HEK293 (cell line): ENCODE measurements at regions not wholly inside any gene's neighbourhood (a gene's known extent, or its start where the extent isn't known, plus 50 kb on each side); places are given as distances from the start of the nearest gene placed in this dataset.

ENCODE experiments used
- CTCF ChIA-PET: fragments of 350-600 bp; formaldehyde crosslinking; extraction: SDS; loops from one replicate; lab custom pipeline; 2021; ENCODE audit warnings: antibody characterized with exemption; lab: Yijun Ruan, JAX
- POLR2A ChIA-PET: fragments of 300-600 bp; formaldehyde crosslinking; extraction: SDS; loops from one replicate; lab custom pipeline; 2020; ENCODE audit warnings: antibody characterized with exemption, inconsistent platforms; lab: Yijun Ruan, JAX
- H3K27ac ChIP-seq: fragments of 200-500 bp; sonication (Bioruptor generic); 2 replicates; pipeline ENCODE4 v1.5.1; 2014; ENCODE audit warnings: low read depth, low read length, control low read depth, inconsistent platforms; ENCODE audit errors: extremely low read depth
- H3K36me3 ChIP-seq, 2 experiments: fragments of 200-500 bp in 1 of 2; sonication (Bioruptor generic) in 1 of 2; 1 replicate in 1 of 2; 2 replicates in 1 of 2; pipeline ENCODE4 v1.5.1; 2014 to 2017; ENCODE audit warnings: inconsistent platforms in 2 of 2, low read length in 2 of 2; ENCODE audit not compliant: control insufficient read depth in 2 of 2, insufficient read depth in 1 of 2
- H3K4me1 ChIP-seq: fragments of 200-500 bp; sonication (Bioruptor generic); 2 replicates; pipeline ENCODE4 v1.5.1; 2014; ENCODE audit warnings: mild to moderate bottlenecking, low read length, inconsistent platforms; ENCODE audit not compliant: control insufficient read depth, insufficient read depth
- H3K4me3 ChIP-seq: 2 replicates; pipeline ENCODE4 v1.5.1; 2011; ENCODE audit warnings: low read depth, mild to moderate bottlenecking, control low read depth, low read length, moderate library complexity
- H3K9me3 ChIP-seq: fragments of 200-500 bp; sonication (Bioruptor generic); 2 replicates; pipeline ENCODE4 v1.5.1; 2014; ENCODE audit warnings: low read depth, low read length, inconsistent platforms; ENCODE audit not compliant: control insufficient read depth, insufficient read depth
- PBX3 ChIP-seq: sonication (generic); formaldehyde crosslinking; IDR thresholded peaks from 2 replicates; pipeline ENCODE4 v1.8.1; 2022; ENCODE audit warnings: mild to moderate bottlenecking, moderate library complexity, missing genetic modification reagents
- PRDM6 ChIP-seq: fragments of 450-650 bp; formaldehyde crosslinking; IDR thresholded peaks from 2 replicates; pipeline ENCODE4 v1.5.1; 2017; ENCODE audit warnings: missing biosample characterization, missing genetic modification characterization
- RBAK ChIP-seq: fragments of 450-650 bp; formaldehyde crosslinking; IDR thresholded peaks from 2 replicates; pipeline ENCODE4 v1.5.1; 2016; ENCODE audit warnings: missing biosample characterization, missing genetic modification characterization
- SALL2 ChIP-seq: fragments of 450-650 bp; formaldehyde crosslinking; IDR thresholded peaks from 2 replicates; pipeline ENCODE4 v1.5.0; 2017; ENCODE audit warnings: missing biosample characterization, mild to moderate bottlenecking, missing genetic modification characterization, borderline replicate concordance
- SETDB1 ChIP-seq: IDR thresholded peaks from one replicate; pipeline ENCODE4 v1.6.1; 2017; ENCODE audit warnings: mild to moderate bottlenecking, low read length, moderate library complexity, mixed read lengths; ENCODE audit not compliant: insufficient read length
- ZBTB1 ChIP-seq: fragments of 450-650 bp; formaldehyde crosslinking; IDR thresholded peaks from 2 replicates; pipeline ENCODE4 v1.5.1; 2016; ENCODE audit warnings: missing biosample characterization, missing genetic modification characterization
- ZBTB11 ChIP-seq: fragments of 450-650 bp; formaldehyde crosslinking; conservative IDR thresholded peaks from 2 replicates; pipeline ENCODE4 v1.5.1; 2016; ENCODE audit warnings: low read depth, missing biosample characterization, missing genetic modification characterization
- ZNF157 ChIP-seq: fragments of 450-650 bp; formaldehyde crosslinking; IDR thresholded peaks from 2 replicates; pipeline ENCODE4 v1.5.1; 2016; ENCODE audit warnings: missing biosample characterization, missing genetic modification characterization
- ZNF202 ChIP-seq: fragments of 450-650 bp; formaldehyde crosslinking; IDR thresholded peaks from 2 replicates; pipeline ENCODE4 v1.5.1; 2016; ENCODE audit warnings: missing biosample characterization, missing genetic modification characterization, borderline replicate concordance
- ZNF239 ChIP-seq: fragments of 450-650 bp; formaldehyde crosslinking; IDR thresholded peaks from 2 replicates; pipeline ENCODE4 v1.5.1; 2016; ENCODE audit warnings: missing biosample characterization, missing genetic modification characterization
- ZNF280D ChIP-seq: fragments of 450-650 bp; formaldehyde crosslinking; IDR thresholded peaks from 2 replicates; pipeline ENCODE4 v1.5.1; 2016; ENCODE audit warnings: missing biosample characterization, missing genetic modification characterization
- ZNF335 ChIP-seq: fragments of 450-650 bp; formaldehyde crosslinking; conservative IDR thresholded peaks from 2 replicates; pipeline ENCODE4 v1.5.1; 2016; ENCODE audit warnings: missing biosample characterization, missing genetic modification characterization
- ZNF394 ChIP-seq: fragments of 450-650 bp; formaldehyde crosslinking; IDR thresholded peaks from 2 replicates; pipeline ENCODE4 v1.5.1; 2016; ENCODE audit warnings: missing biosample characterization, missing genetic modification characterization, mild to moderate bottlenecking, moderate library complexity, borderline replicate concordance
- ZNF473 ChIP-seq: fragments of 450-650 bp; formaldehyde crosslinking; IDR thresholded peaks from 2 replicates; pipeline ENCODE4 v1.5.1; 2017; ENCODE audit warnings: missing biosample characterization, missing genetic modification characterization
- ZNF621 ChIP-seq: fragments of 450-650 bp; formaldehyde crosslinking; IDR thresholded peaks from 2 replicates; pipeline ENCODE4 v1.5.1; 2017; ENCODE audit warnings: missing biosample characterization, missing genetic modification characterization
- ZNF677 ChIP-seq: fragments of 450-650 bp; IDR thresholded peaks from 2 replicates; pipeline ENCODE4 v1.5.0; 2018; ENCODE audit warnings: missing biosample characterization, mild to moderate bottlenecking, missing genetic modification characterization, moderate library complexity
- ZNF843 ChIP-seq: fragments of 450-650 bp; formaldehyde crosslinking; IDR thresholded peaks from 2 replicates; pipeline ENCODE4 v1.5.1; 2016; ENCODE audit warnings: missing biosample characterization, missing genetic modification characterization
- ZSCAN16 ChIP-seq: fragments of 450-650 bp; formaldehyde crosslinking; IDR thresholded peaks from 2 replicates; pipeline ENCODE4 v1.5.1; 2016; ENCODE audit warnings: missing biosample characterization, missing genetic modification characterization

GRCh38 chr2:41895334-41895664 is 152.5 kb upstream of the PKDCC start (continued):
- TF ChIP-seq PRDM6, result no peak
- TF ChIP-seq ZNF335 (tag by site-specific recombination), result no peak

GRCh38 chr2:41896186-41896846 is 151.5 kb upstream of the PKDCC start:
- no peaks in the 10 kb centered on the region for H3K9me3 ChIP-seq
- no peak for TF ChIP-seq ZNF202 (tag by site-specific recombination)
- no peak for TF ChIP-seq ZBTB11 (tag by site-specific recombination)
- TF ChIP-seq ZSCAN16, result no peak
- no peak for TF ChIP-seq ZNF239
- TF ChIP-seq ZNF677 (tag by site-specific recombination), result no peak
- TF ChIP-seq SALL2 (tag by site-specific recombination), result no peak
- TF ChIP-seq SETDB1, result no peak
- no peak for TF ChIP-seq ZBTB1 (tag by site-specific recombination)
- no peak for TF ChIP-seq ZNF280D
- no peak for TF ChIP-seq ZNF394 (tag by site-specific recombination)
- TF ChIP-seq ZNF843 (tag by site-specific recombination), result no peak
- no peak for TF ChIP-seq RBAK (tag by site-specific recombination)
- TF ChIP-seq PBX3 (CRISPR knock-in tag), result no peak
- TF ChIP-seq ZNF157 (tag by site-specific recombination), result no peak
- no peak for TF ChIP-seq ZNF473
- no peak for TF ChIP-seq ZNF621 (tag by site-specific recombination)
- TF ChIP-seq, all 188 proteins: peak for 0
- Histone ChIP-seq H3K4me1 (no peaks in the 10 kb centered on the region), H3K36me3 (no peaks in the 10 kb centered on the region), H3K4me3 (no peak overlapping the region), H3K27ac (no peak overlapping the region)
- ChIA-PET CTCF (interaction anchor here (0.5 to 0.8 kb wide), 5 partner anchors 9 to 626 kb away, joined by 3 to 6 read pairs (median 4); no protein-coding TSS in a partner anchor), POLR2A (no interaction called here)
